Mesothelial cell of epicardium (in vitro differentiated cells): ENCODE measurements at regions not wholly inside any gene's neighbourhood (a gene's known extent, or its start where the extent isn't known, plus 50 kb on each side); places are given as distances from the start of the nearest gene placed in this dataset.

Source experiments
- DNase-seq, 2 experiments: peaks; one replicate each; pipeline ENCODE4 v3.0.0; 2021; ENCODE audit warnings: low spot score in 2 of 2; ENCODE audit not compliant: unreplicated experiment in 2 of 2
- H3K27ac Mint-ChIP-seq: 2 replicates; pipeline ENCODE4 v1.8.0; 2021; ENCODE audit warnings: mixed read lengths
- H3K27me3 Mint-ChIP-seq: 2 replicates; pipeline ENCODE4 v1.8.0; 2021; ENCODE audit warnings: low read depth, mixed read lengths
- H3K36me3 Mint-ChIP-seq: 2 replicates; pipeline ENCODE4 v1.8.0; 2021; ENCODE audit warnings: mixed read lengths
- H3K4me1 Mint-ChIP-seq: 2 replicates; pipeline ENCODE4 v1.8.0; 2021; ENCODE audit warnings: mixed read lengths
- H3K4me3 Mint-ChIP-seq: 2 replicates; pipeline ENCODE4 v1.8.0; 2021; ENCODE audit warnings: mild to moderate bottlenecking, moderate library complexity, mixed read lengths
- H3K9me3 Mint-ChIP-seq: 2 replicates; pipeline ENCODE4 v1.8.0; 2021; ENCODE audit warnings: mixed read lengths
- TF ChIP-seq, protein P1 (sequence below): fragments of 200-600 bp; sonication (generic); IDR thresholded peaks from one replicate; pipeline ENCODE4 v1.5.0; 2021; ENCODE audit warnings: antibody characterized with exemption; ENCODE audit not compliant: unreplicated experiment

DNA sequence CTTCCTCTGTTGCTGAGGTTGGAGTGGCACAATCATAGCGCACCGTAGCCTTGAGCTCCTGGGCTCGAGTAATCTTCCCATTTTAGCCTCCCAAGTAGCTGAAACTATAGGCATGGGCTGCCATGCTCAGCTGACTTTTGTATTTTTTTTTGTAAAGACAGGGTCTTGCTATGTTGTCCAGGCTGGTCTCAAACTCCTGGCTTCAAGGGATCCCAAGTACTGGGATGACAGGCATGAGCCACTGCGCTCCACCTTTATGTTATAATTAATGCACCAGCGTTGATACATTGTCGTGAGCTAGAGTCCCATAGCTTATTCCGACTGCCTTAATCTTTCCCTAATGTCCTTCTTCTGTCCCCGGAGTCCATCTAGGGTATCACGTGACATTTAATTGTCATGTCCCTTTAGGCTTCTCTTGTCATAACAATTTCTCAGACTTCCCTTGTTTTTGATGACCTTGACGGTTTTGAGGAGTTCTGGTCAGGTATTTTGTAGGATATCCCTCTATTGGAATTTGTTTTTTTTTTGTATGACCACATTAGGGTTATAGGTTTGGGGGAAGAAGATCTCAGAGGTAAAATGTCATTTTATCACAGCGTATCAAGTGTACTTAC lies 63.9 kb downstream of the CEBPB start:
- TF ChIP-seq, protein P1, sequence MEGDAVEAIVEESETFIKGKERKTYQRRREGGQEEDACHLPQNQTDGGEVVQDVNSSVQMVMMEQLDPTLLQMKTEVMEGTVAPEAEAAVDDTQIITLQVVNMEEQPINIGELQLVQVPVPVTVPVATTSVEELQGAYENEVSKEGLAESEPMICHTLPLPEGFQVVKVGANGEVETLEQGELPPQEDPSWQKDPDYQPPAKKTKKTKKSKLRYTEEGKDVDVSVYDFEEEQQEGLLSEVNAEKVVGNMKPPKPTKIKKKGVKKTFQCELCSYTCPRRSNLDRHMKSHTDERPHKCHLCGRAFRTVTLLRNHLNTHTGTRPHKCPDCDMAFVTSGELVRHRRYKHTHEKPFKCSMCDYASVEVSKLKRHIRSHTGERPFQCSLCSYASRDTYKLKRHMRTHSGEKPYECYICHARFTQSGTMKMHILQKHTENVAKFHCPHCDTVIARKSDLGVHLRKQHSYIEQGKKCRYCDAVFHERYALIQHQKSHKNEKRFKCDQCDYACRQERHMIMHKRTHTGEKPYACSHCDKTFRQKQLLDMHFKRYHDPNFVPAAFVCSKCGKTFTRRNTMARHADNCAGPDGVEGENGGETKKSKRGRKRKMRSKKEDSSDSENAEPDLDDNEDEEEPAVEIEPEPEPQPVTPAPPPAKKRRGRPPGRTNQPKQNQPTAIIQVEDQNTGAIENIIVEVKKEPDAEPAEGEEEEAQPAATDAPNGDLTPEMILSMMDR: no peak
- no peaks in the 10 kb centered on the region for H3K27me3 Mint-ChIP-seq
- no peaks in the 10 kb centered on the region for H3K9me3 Mint-ChIP-seq
- H3K36me3 Mint-ChIP-seq: no peaks in the 10 kb centered on the region
- H3K27ac Mint-ChIP-seq: no peak overlapping the region
- H3K4me1 Mint-ChIP-seq: peaks cover 13% of the 10 kb centered on the region
- H3K4me3 Mint-ChIP-seq: no peak overlapping the region
- DNase-seq: no peak

DNA sequence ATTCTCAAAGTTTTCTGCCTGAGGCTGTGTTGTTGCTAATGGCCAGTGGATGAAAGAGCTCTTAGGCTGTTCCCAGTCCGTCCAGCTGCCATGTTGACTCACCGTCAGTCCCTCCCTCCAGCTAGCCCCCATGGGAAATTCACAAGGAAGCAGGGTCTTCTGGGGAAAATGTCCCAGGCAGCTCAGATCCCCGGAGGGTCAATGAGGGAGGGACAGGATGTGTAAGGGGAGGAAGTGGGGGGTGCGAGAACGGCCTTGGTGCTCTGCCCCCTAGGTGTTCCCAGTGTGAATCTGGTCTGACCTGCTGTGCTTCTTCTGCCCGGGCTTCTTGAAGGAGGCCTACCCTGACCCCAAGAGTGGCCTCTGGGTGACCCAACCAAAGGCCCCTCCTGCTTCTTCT lies 65.9 kb downstream of the CEBPB start:
- no peak for DNase-seq
- Mint-ChIP-seq H3K4me1 (peaks cover 22% of the 10 kb centered on the region), H3K9me3 (no peaks in the 10 kb centered on the region), H3K27ac (no peak overlapping the region), H3K4me3 (no peak overlapping the region), H3K36me3 (no peaks in the 10 kb centered on the region), H3K27me3 (no peaks in the 10 kb centered on the region)
- TF ChIP-seq, protein P1: no peak

- DNase-seq: no peak
- H3K36me3 Mint-ChIP-seq: no peaks in the 10 kb centered on the region
- H3K9me3 Mint-ChIP-seq: no peaks in the 10 kb centered on the region
- TF ChIP-seq, protein P1: no peak
- H3K4me3 Mint-ChIP-seq: no peak overlapping the region
- H3K27ac Mint-ChIP-seq: no peak overlapping the region
- peaks cover 12% of the 10 kb centered on the region for H3K4me1 Mint-ChIP-seq
- no peaks in the 10 kb centered on the region for H3K27me3 Mint-ChIP-seq
Measured at GRCh38 chr20:50257860-50258259, 67.2 kb downstream of the CEBPB start.

DNA sequence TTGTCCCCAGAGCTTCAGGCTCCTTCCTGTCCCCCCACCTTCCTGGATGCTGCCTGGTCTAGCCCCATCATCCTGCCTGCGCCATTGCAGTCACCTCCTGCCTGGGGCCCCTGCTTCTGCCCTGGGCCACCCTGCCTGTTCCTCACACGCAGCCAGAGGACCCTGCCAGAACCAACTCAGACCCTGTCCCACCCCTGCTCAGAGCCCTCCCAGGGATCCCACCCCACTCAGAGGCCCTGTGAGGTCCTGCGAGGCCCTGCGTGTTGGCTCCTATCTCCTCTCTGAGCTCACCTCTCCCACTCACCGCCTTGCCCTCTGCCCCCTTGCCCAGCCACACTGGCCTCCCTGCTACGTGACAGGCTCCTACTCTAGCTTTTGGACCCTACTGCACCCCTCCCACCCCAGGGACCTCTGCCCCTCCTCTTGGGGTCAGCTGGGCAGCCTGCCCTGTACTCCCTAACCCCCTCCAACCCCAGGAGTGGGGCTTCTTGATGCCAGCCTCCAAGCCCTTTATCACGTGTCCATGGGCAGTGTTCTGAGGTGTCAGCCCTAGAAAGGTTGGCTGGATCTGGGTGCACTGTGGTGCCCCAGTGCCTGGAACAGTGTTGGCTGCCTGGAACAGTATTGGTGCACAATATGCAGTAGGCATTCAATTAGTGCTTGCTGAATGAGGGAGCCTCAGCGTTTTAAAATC lies 68.3 kb downstream of the CEBPB start:
- no peak for DNase-seq
- no peak overlapping the region for H3K4me3 Mint-ChIP-seq
- no peaks in the 10 kb centered on the region for H3K27me3 Mint-ChIP-seq
- TF ChIP-seq, protein P1: no peak
- no peaks in the 10 kb centered on the region for H3K36me3 Mint-ChIP-seq
- H3K27ac Mint-ChIP-seq: no peak overlapping the region
- H3K9me3 Mint-ChIP-seq: no peaks in the 10 kb centered on the region
- peaks cover 12% of the 10 kb centered on the region for H3K4me1 Mint-ChIP-seq

DNA sequence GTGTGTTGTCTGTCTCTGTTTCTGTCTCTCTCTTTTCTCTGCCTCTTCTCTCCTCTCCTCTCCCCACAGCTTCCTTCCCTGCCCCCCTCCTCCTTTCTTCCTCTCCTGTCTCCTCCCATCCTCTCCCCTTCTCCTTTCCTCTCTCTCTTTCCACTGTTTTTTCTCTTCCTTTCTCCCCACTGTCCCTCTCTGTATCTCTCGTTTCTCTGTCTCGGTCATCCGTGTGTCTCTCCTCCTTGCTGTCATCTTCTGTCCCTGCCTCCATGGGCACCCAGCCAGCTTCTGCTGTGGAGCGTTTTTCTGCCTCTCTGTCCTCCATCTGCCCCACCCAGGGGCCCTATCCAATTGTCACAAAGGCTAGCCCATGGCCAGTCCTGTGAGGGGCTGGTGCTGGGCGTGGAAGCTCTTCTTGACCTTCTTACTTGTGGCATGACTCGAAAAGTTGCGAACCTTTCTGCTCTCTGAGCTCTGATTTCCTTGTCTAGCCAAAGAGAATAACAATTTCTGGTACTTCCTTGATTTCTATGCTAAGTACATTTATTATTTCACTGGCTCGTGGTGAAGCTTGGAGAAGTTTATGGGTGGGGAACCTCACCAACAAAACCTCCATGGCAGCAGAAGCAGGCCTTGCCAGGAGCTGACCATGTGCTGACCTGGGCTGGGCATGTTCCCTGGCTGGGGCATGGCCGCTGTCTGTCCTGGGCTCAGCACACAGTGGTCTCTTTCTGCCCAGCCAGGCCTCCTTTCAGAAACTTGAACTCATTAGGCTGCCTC lies 69.3 kb downstream of the CEBPB start:
- H3K27me3 Mint-ChIP-seq: no peaks in the 10 kb centered on the region
- H3K27ac Mint-ChIP-seq: peak overlapping the region; percentile 76
- H3K9me3 Mint-ChIP-seq: no peaks in the 10 kb centered on the region
- H3K4me3 Mint-ChIP-seq: no peak overlapping the region
- peaks cover 12% of the 10 kb centered on the region for H3K4me1 Mint-ChIP-seq
- no peak for DNase-seq
- no peaks in the 10 kb centered on the region for H3K36me3 Mint-ChIP-seq
- TF ChIP-seq, protein P1: no peak
